PC-9 (cell line): ENCODE measurements at regions not wholly inside any gene's neighbourhood (a gene's known extent, or its start where the extent isn't known, plus 50 kb on each side); places are given as distances from the start of the nearest gene placed in this dataset.

Source experiments
- EZH2 ChIP-seq: fragments of 200-600 bp; sonication (generic); IDR thresholded peaks from 2 replicates; pipeline ENCODE4 v1.8.0; 2017; ENCODE audit warnings: antibody characterized with exemption, low read depth
- TF ChIP-seq, protein P1 (sequence below): fragments of 200-600 bp; sonication (generic); conservative IDR thresholded peaks from 2 replicates; pipeline ENCODE4 v1.6.1; 2017; ENCODE audit warnings: mixed run types, antibody characterized with exemption, mild to moderate bottlenecking, moderate library complexity

DNA sequence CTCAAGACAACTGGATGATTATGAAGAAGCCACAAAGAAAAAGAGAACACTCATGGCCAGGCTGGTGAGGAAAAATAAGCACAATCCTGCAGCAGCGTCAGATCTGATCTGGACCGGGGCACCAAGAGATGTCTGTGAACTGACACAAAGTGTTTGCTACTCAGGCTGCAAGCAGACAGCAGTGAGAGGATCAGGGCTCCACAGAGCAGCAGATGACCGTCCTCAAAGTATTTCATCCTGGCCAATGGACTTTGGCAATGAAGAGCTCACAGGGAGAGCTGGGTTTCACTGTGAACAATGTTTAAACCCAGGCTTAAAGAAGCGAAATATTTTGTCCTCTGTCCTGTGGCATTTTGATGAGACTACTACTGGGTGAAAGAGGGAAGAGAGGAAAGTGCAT lies 299.2 kb downstream of the GPATCH2 start:
- TF ChIP-seq, protein P1, sequence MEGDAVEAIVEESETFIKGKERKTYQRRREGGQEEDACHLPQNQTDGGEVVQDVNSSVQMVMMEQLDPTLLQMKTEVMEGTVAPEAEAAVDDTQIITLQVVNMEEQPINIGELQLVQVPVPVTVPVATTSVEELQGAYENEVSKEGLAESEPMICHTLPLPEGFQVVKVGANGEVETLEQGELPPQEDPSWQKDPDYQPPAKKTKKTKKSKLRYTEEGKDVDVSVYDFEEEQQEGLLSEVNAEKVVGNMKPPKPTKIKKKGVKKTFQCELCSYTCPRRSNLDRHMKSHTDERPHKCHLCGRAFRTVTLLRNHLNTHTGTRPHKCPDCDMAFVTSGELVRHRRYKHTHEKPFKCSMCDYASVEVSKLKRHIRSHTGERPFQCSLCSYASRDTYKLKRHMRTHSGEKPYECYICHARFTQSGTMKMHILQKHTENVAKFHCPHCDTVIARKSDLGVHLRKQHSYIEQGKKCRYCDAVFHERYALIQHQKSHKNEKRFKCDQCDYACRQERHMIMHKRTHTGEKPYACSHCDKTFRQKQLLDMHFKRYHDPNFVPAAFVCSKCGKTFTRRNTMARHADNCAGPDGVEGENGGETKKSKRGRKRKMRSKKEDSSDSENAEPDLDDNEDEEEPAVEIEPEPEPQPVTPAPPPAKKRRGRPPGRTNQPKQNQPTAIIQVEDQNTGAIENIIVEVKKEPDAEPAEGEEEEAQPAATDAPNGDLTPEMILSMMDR: no peak
- no peak for TF ChIP-seq EZH2
